ENCODE measurements at regions not wholly inside any gene's neighbourhood (a gene's known extent, or its start where the extent isn't known, plus 50 kb on each side); places are given as distances from the start of the nearest gene placed in this dataset.
"Not testable (repeated sequence)": the region's sequence is repeated elsewhere in the genome, so short reads cannot be mapped to it uniquely, and the experiment has no call there.

DNA sequence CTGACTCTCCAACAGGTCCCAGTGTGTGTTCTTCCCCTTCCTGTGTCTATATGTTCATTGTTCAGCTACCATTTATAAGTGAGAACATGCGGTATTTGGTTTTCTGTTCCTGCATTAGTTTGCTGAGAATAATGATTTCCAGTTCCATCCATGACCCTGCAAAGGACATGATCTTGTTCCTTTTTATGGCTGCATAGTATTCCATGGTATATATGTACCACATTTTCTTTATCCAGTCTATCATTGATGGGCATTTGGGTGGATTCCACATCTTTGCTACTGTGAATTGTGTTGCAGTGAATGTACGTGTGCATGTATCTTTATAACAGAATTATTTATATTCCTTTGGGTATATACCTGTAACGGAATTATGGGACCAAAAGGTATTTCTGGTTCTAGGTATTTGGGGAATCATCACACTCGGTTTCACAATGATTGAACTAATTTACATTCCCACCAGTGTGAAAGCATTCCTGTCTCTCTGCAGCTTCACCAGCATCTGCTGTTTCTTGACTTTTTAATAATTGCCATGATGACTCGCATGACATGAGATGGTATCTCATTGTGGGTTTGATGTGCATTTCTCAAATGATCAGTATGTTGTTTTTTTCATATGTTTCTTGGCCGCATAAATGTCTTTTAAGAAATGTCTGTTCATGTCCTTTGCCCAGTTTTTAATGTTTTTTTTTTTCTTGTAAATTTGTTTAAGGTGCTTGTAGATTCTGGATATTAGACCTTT is 60.2 kb downstream of the LSMEM1 start:
- DNase-seq, result no peak

DNA sequence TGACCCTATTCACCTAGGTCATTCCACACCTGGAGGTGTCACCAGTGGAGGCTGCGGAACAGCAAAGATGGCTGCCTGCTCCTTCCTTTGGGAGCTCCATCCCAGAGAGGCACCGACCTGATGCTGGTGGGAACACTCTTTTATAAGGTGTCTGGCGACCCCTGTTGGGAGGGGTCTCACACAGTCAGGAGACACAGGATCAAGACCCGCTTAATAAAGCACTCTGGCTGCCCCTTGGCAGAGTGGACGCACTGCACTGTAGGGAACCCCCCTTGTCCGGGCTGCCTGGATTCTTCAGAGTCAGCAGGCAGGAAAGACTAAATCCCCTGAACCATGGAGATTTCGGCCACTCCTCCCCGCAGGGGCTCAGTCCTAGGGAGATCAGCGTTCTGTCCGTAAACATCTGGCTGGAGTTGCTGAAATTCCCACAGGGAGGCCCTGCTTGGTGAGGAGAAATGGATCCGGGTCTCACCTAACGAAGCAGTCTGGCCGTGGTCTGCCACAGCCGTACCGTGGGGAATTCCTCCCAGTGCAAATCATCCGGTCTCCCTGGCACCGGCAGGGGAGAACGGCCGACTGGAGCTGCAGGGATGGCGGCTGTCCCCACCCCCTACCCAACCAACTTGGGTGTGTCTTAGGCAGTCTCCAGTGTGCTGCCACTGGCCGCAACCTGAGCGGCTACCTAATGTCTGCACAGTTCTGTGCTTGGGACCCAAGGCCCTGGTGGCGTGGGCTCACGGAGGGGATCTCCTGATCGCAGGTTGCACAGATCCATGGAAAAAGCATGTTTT is 66.1 kb downstream of the LSMEM1 start:
- DNase-seq, result no peak

- no peak for DNase-seq
Observed at GRCh38 chr7:112547916-112548315, 67.1 kb downstream of the LSMEM1 start.

- peak in 1 of 51 donors; percentile 10 for DNase-seq
Observed at GRCh38 chr7:112550468-112551060, 69.8 kb downstream of the LSMEM1 start.

DNA sequence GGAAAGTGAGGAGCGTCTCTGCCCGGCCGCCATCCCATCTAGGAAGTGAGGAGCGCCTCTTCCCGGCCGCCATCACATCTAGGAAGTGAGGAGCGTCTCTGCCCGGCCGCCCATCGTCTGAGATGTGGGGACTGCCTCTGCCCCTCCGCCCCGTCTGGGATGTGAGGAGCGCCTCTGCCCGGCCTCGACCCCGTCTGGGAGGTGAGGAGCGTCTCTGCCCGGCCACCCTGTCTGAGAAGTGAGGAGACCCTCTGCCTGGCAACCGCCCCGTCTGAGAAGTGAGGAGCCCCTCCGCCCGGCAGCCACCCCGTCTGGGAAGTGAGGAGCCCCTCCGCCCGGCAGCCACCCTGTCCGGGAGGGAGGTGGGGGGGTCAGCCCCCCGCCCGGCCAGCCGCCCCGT is 70.7 kb downstream of the LSMEM1 start:
- DNase-seq, result not testable (repeated sequence)

DNA sequence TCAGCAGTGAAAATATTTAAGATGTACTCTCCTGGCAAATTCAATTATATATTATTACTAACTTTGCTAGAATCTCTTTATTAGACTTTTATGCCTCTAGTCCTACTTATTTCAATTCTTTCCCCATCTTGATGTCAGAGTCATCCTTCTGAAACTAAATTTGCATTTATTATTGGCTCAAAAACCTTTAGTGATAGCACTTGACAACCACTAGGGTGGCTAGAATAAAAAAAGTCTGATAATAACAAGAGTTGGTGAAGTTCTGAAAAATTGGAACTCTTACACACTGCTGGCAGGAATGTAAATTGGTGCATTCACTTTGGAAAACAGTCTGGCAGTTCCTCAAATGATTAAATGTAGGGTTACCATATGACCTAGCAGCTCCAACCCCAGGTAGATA is 73.8 kb downstream of the LSMEM1 start:
- DNase-seq, result no peak

- no peak for DNase-seq
Observed at GRCh38 chr7:112556633-112557032, 75.8 kb downstream of the LSMEM1 start.

DNA sequence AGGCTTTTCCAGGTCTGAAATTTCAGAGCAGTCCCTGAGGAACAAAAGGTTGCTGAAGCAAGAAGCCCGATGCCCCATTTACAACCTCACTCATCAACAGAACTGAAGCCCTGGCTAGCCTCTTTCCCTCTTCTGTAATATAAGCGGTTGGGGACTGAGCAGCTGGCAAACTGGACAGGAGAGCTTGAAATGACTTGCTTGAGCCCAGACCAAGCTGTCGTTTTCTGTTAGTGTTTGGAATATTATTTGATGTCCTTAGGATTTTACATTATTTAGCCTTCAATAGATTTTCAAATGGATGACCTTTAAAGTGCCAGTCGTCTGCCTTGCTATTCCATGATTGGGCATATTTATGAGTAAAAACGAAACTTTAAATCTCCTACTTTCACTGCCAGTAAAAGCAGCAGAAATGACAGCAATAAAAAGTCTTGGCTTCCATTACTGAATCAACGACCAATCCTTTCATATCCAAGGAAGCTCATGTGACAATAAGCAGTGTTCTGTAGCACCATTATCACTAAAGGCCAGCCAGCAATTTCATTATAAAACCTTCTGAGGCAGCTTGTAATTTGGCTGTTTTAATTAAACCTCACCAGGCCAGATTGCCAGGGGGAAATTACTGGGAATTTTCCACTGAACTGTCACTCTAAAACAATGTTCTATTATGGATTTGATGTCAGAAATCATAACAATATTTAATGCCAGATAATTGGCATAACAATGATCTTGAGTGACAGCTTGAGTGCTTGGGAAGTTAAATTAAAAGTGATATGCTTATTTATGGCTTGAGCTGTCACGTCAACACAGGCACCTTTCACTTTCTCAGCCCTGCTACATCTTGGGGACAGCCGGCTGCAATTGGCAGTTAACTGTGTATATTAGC is 85.9 kb downstream of the LSMEM1 start:
- no peak for DNase-seq

- no peak for DNase-seq
Observed at GRCh38 chr7:112567388-112567787, 86.6 kb downstream of the LSMEM1 start.

- DNase-seq, result no peak
Observed at GRCh38 chr7:112571852-112572607, 91.2 kb downstream of the LSMEM1 start.

GRCh38 chr7:112572669-112573301 is 92.0 kb downstream of the LSMEM1 start:
- DNase-seq, result no peak

GRCh38 chr7:112573302-112574039 is 92.7 kb downstream of the LSMEM1 start:
- no peak for DNase-seq

GRCh38 chr7:112575864-112576263 is 95.1 kb downstream of the LSMEM1 start:
- DNase-seq, result no peak

GRCh38 chr7:112579388-112579787 is 98.6 kb downstream of the LSMEM1 start:
- no peak for DNase-seq

DNA sequence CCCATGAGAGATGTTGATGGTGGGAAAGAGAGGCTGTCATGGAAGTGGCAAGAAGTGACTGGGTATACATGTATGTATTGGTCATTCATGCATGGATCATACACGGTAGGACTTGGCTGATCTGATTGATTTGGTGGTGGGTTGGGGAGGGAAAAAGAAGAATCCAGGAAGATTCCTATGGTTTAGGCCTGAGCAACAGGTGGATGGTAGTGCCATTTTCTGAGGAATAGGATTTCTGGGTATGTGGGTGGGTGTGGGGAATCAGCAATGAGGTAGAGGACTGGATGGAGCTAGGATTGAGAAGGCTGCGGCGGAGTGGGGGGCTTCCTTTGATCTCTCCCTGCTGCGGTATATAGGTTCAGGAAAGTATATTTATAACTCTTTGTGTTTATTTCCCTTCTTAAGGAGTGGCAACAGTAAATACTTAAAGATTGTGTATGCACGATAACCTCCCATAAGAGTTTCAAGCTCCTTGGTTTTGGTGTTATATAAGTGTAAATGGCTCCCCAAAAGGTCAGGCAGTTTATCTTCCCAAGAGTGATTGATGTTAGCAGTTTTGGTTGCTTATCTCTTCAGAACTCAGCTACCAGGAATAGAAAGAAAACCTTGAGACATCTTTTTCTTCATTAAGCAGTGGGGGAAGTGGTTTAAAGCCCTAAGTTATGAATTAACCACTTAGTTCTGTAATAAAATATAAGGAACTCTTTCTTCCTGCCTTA is 100.1 kb downstream of the LSMEM1 start:
- DNase-seq, result no peak

GRCh38 chr7:112581529-112581928 is 100.7 kb downstream of the LSMEM1 start:
- no peak for DNase-seq

GRCh38 chr7:112584290-112584689 is 103.5 kb downstream of the LSMEM1 start:
- DNase-seq, result no peak

DNA sequence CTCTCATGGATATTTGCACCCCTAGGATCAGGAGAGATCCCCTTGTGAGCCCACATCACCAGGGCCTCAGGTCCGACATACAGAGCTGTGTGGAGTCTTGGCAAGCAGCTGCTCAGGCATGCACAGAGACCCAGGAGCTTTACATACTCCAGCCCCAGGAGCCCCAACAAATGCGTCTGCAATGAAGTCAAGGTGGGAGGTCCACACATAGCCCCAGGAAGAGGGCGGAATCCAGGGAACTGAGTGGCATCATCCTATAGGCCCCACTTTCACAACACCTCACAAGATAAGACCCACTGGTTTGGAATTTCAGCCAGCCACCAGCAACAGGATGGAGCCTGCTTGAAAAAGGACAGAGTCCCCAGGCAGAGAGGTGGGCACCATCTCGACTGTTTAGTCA is 106.7 kb downstream of the LSMEM1 start:
- DNase-seq, result no peak

Data from hypothalamus (tissue), 51 donors.